Colonic mucosa (tissue), 4 donors: ENCODE measurements at regions not wholly inside any gene's neighbourhood (a gene's known extent, or its start where the extent isn't known, plus 50 kb on each side); places are given as distances from the start of the nearest gene placed in this dataset.

Experiments used
- DNase-seq: peaks from one replicate; pipeline ENCODE4 v3.0.0-alpha.2; 2020
- H3K27ac ChIP-seq: fragments of 200-600 bp; one replicate; pipeline ENCODE4 v1.8.0; 2021
- H3K27me3 ChIP-seq: fragments of 200-600 bp; one replicate; pipeline ENCODE4 v1.8.0; 2021
- H3K36me3 ChIP-seq: fragments of 200-600 bp; one replicate; pipeline ENCODE4 v1.8.0; 2021
- H3K4me1 ChIP-seq: fragments of 200-600 bp; one replicate; pipeline ENCODE4 v1.8.0; 2021; ENCODE audit warnings: mild to moderate bottlenecking
- H3K4me3 ChIP-seq: fragments of 200-600 bp; one replicate; pipeline ENCODE4 v1.8.0; 2021
- H3K9ac ChIP-seq, 2 donors: one replicate each; pipeline ENCODE4 v1.7.0; 2013; ENCODE audit warnings: control low read depth in 2 of 2, low read depth in 2 of 2, low read length in 2 of 2
- H3K9me3 ChIP-seq: fragments of 200-600 bp; one replicate; pipeline ENCODE4 v1.8.0; 2021
- CTCF ChIP-seq: fragments of 200-600 bp; IDR thresholded peaks from one replicate; pipeline ENCODE4 v1.8.0; 2022; ENCODE audit warnings: antibody characterized with exemption, mild to moderate bottlenecking
- intact Hi-C: fragments of 100-400 bp; cut with DNase I; formaldehyde crosslinking; loops from one replicate; pipeline ENCODE4 v1.14.1; 2022
- donor health status: healthy.
- donor health status: DM: no; HTN: no; CAD: no.
- donor health status: DM: no; HTN: no; CAD: no.

- Histone ChIP-seq H3K4me1 (no peaks in the 10 kb centered on the region), H3K27me3 (no peaks in the 10 kb centered on the region), H3K9me3 (no peaks in the 10 kb centered on the region), H3K9ac (no peak overlapping the region), H3K36me3 (no peaks in the 10 kb centered on the region), H3K27ac (no peak overlapping the region), H3K4me3 (no peak overlapping the region)
- TF ChIP-seq CTCF: no peak
- DNase-seq: no peak
- intact Hi-C loops: no loop called here
Observed at GRCh38 chr11:11070976-11071375, 213.1 kb upstream of the ZBED5 start.

- Histone ChIP-seq H3K9me3 (no peaks in the 10 kb centered on the region), H3K9ac (no peak overlapping the region), H3K4me1 (no peaks in the 10 kb centered on the region), H3K27ac (no peak overlapping the region), H3K36me3 (no peaks in the 10 kb centered on the region), H3K27me3 (no peaks in the 10 kb centered on the region), H3K4me3 (no peak overlapping the region)
- intact Hi-C loops: no loop called here
- DNase-seq: no peak
- TF ChIP-seq CTCF: no peak
Observed at GRCh38 chr11:11069841-11070835, 212.3 kb upstream of the ZBED5 start.

DNA sequence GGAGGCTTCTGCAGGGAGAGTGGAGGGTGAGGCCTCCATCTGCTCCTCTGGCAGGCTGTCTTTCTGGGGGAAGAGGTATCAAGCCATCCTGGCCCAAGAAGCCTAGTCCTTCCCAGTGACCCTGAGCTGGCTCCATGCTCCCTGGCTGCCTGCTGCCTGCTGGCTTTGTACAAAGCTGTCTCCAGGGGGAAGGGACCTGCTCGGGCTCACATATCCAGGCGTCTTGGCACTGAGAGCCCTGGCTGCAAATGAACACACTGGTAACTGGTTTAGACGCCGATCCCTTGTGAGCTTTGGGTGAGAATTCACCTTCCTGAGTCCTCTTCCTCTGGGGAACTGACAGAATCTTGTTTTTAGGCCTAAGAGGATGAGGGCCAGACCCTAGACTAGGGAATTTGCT, 210.3 kb upstream of the ZBED5 start:
- Histone ChIP-seq H3K9me3 (no peaks in the 10 kb centered on the region), H3K4me1 (no peaks in the 10 kb centered on the region), H3K4me3 (no peak overlapping the region), H3K9ac (no peak overlapping the region), H3K27ac (no peak overlapping the region), H3K36me3 (no peaks in the 10 kb centered on the region), H3K27me3 (no peaks in the 10 kb centered on the region)
- intact Hi-C loops: no loop called here
- DNase-seq: no peak
- no peak for TF ChIP-seq CTCF

GRCh38 chr11:11065396-11065795, 207.5 kb upstream of the ZBED5 start:
- H3K9ac ChIP-seq: no peak overlapping the region
- no peaks in the 10 kb centered on the region for H3K27me3 ChIP-seq
- H3K4me3 ChIP-seq: no peak overlapping the region
- no peaks in the 10 kb centered on the region for H3K4me1 ChIP-seq
- intact Hi-C loops: no loop called here
- no peak for DNase-seq
- H3K36me3 ChIP-seq: no peaks in the 10 kb centered on the region
- H3K9me3 ChIP-seq: no peaks in the 10 kb centered on the region
- H3K27ac ChIP-seq: no peak overlapping the region
- no peak for TF ChIP-seq CTCF

DNA sequence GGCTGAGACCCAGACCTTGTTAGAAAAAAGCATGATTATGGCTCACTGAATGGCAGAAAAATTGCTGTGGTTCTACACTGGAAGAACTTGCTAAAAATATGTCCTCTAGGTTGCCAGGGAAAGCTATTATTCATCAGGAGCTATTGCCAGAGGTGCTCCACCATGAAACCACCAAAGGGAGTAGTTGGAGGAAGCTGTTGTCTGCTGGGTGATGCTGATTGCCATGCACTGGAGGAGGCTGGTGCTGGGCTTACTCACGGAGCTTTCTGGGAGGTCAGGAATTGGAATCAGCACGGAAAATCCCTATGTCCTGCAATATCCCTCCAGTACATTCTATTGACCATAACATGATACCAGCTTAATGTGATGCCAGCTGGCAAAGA, 199.6 kb upstream of the ZBED5 start:
- H3K27ac ChIP-seq: no peak overlapping the region
- H3K4me3 ChIP-seq: no peak overlapping the region
- no peak overlapping the region for H3K9ac ChIP-seq
- H3K36me3 ChIP-seq: no peaks in the 10 kb centered on the region
- no peaks in the 10 kb centered on the region for H3K4me1 ChIP-seq
- intact Hi-C loops: no loop called here
- no peak for DNase-seq
- H3K27me3 ChIP-seq: no peaks in the 10 kb centered on the region
- no peaks in the 10 kb centered on the region for H3K9me3 ChIP-seq
- no peak for TF ChIP-seq CTCF
